ENCODE measurements at regions not wholly inside any gene's neighbourhood (a gene's known extent, or its start where the extent isn't known, plus 50 kb on each side); places are given as distances from the start of the nearest gene placed in this dataset.

GRCh38 chr16:61105544-61105943, 930.7 kb downstream of the CDH8 start:
- TF ChIP-seq CTCF (conservative IDR thresholded peaks at IDR 0.05) (no peak), ZFX (IDR thresholded peaks at IDR 0.05) (no peak)
